Activated T-cell treated with anti-CD3 and anti-CD28 coated beads, Interleukin-2, amount 50 U/mL, for 1 hour (primary cell): ENCODE measurements at regions not wholly inside any gene's neighbourhood (a gene's known extent, or its start where the extent isn't known, plus 50 kb on each side); places are given as distances from the start of the nearest gene placed in this dataset.
"Not testable (repeated sequence)": the region's sequence is repeated elsewhere in the genome, so short reads cannot be mapped to it uniquely, and the experiment has no call there.

Experiments
- DNase-seq: peaks from one replicate; pipeline ENCODE4 v3.0.0-alpha.2; 2020

GRCh38 chr4:77220828-77221613, 64.0 kb downstream of the CCNG2 start:
- DNase-seq: no peak

- no peak for DNase-seq
Measured at GRCh38 chr4:77225022-77225421, 68.0 kb downstream of the CCNG2 start.

GRCh38 chr4:77226939-77227705, 70.1 kb downstream of the CCNG2 start:
- DNase-seq: no peak

- DNase-seq: no peak
Measured at GRCh38 chr4:77229433-77229832, 72.4 kb downstream of the CCNG2 start.

- no peak for DNase-seq
Measured at GRCh38 chr4:77232653-77233052, 75.6 kb downstream of the CCNG2 start.

GRCh38 chr4:77235289-77235854, 78.4 kb downstream of the CCNG2 start:
- no peak for DNase-seq

GRCh38 chr4:77236806-77237205, 79.8 kb downstream of the CCNG2 start:
- no peak for DNase-seq

GRCh38 chr4:77240469-77241066, 83.6 kb downstream of the CCNG2 start:
- DNase-seq: peak; percentile 57

- DNase-seq: no peak
Measured at GRCh38 chr4:77248805-77249204, 91.8 kb downstream of the CCNG2 start.

- no peak for DNase-seq
Measured at GRCh38 chr4:77251751-77252150, 94.7 kb downstream of the CCNG2 start.

- no peak for DNase-seq
Measured at GRCh38 chr4:77263247-77263646, 106.2 kb downstream of the CCNG2 start.

GRCh38 chr4:77263976-77264375, 107.0 kb downstream of the CCNG2 start:
- DNase-seq: not testable (repeated sequence)

- no peak for DNase-seq
Measured at GRCh38 chr4:77264826-77265225, 107.8 kb downstream of the CCNG2 start.

GRCh38 chr4:77268108-77268507, 111.1 kb downstream of the CCNG2 start:
- no peak for DNase-seq

GRCh38 chr4:77269505-77269904, 112.5 kb downstream of the CCNG2 start:
- no peak for DNase-seq

GRCh38 chr4:77273412-77273811, 116.4 kb downstream of the CCNG2 start:
- DNase-seq: no peak

- not testable (repeated sequence) for DNase-seq
Measured at GRCh38 chr4:77279114-77279513, 122.1 kb downstream of the CCNG2 start.

- DNase-seq: no peak
Measured at GRCh38 chr4:77282305-77282704, 125.3 kb downstream of the CCNG2 start.

GRCh38 chr4:77284036-77284435, 127.0 kb downstream of the CCNG2 start:
- DNase-seq: no peak

- DNase-seq: no peak
Measured at GRCh38 chr4:77286906-77287305, 129.9 kb downstream of the CCNG2 start.

- DNase-seq: no peak
Measured at GRCh38 chr4:77293426-77293825, 136.4 kb downstream of the CCNG2 start.

GRCh38 chr4:77300996-77301395, 144.0 kb downstream of the CCNG2 start:
- DNase-seq: not testable (repeated sequence)

GRCh38 chr4:77305766-77306165, 148.8 kb downstream of the CCNG2 start:
- no peak for DNase-seq

- DNase-seq: no peak
Measured at GRCh38 chr4:77306496-77306895, 149.5 kb downstream of the CCNG2 start.
